ENCODE measurements at regions not wholly inside any gene's neighbourhood (a gene's known extent, or its start where the extent isn't known, plus 50 kb on each side); places are given as distances from the start of the nearest gene placed in this dataset.

DNA sequence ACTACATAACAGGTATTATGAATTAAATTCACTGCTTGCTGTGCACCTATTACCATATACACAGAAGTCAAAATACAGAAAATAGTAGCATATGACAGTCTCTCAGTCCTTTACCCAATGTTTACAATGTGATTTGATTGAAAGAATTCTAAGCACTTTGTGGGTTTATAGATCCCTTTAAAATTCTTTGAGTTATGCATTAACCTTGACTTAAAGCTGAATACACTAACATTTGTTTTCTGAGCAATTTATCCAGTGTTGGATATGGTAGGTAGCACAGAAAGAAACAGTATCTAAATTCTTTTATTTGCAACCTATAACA is 230.8 kb upstream of the DDI1 start:
- no peak for TF ChIP-seq EZH2 (IDR thresholded peaks at IDR 0.05; ENCODE audit: insufficient read depth, poor library complexity, severe bottlenecking)
- no peak for TF ChIP-seq EZH2phosphoT487 (IDR thresholded peaks at IDR 0.05; ENCODE audit: insufficient read depth, low read depth)
- Histone ChIP-seq H3K27ac (no peak overlapping the region), H3K36me3 (ENCODE audit: low read depth) (no peaks in the 10 kb centered on the region), H3F3A (ENCODE audit: insufficient read depth) (peaks cover 23% of the 10 kb centered on the region), H3K4me1 (ENCODE audit: insufficient read depth) (peaks cover 42% of the 10 kb centered on the region), H3K4me3 (no peak overlapping the region), H4K20me1 (ENCODE audit: insufficient read depth) (no peaks in the 10 kb centered on the region), H3K79me2 (ENCODE audit: insufficient read depth) (no peaks in the 10 kb centered on the region), H3K9me2 (ENCODE audit: insufficient read depth) (no peaks in the 10 kb centered on the region), H3K9ac (0 out of 2 replicates have a peak overlapping the region, but pooled peaks have one; percentile 1), H2AFZ (0 out of 2 replicates have a peak overlapping the region, but pooled peaks have one; percentile 4), H3K4me2 (ENCODE audit: unreplicated experiment) (peak overlapping the region; percentile 37), H3K9me3 (ENCODE audit: low read depth) (no peaks in the 10 kb centered on the region), H3K27me3 (replicated peaks; ENCODE audit: insufficient read depth) (no peaks in the 10 kb centered on the region)
- in situ Hi-C loops (cut with MboI): no loop called here
- DNase-seq: no peak

DNA sequence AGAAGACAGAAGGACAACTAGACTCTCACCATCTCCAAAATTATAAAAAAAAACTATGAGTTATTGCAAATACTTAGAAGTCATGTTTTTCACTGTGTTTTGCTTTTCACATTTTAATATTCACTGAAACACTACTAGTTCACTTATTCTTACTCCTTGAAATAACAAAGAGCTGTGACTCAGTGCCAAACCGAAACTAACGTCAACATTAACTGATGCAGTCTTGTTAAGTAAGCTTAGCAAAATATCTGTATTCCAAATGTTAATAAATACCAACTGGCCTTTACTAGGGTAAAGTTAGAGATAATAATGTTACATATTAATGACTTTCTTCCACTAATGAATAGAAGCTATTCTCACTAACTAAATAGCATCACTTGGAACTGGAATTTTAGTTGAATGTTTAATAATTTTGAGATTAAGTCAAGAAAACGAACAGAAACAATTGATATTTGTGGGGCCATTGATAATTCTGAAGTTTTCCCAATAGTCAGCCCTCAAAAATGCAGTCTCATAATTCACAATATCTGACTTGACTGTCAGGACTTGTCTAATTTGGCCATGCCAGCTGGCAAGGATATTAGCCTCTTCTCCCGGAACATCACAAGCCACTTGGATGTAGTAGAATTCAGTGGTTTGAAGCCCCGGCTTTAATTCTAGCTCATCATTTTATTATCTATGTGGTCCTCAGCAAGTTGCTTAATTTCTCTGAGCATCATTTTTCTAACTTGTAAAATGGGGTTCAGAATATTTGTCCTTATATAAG is 230.1 kb upstream of the DDI1 start:
- Histone ChIP-seq H3F3A (ENCODE audit: insufficient read depth) (peaks cover 23% of the 10 kb centered on the region), H3K4me1 (ENCODE audit: insufficient read depth) (peaks cover 35% of the 10 kb centered on the region), H3K27ac (0 out of 2 replicates have a peak overlapping the region, but pooled peaks have one; percentile 0), H3K4me2 (ENCODE audit: unreplicated experiment) (peak overlapping the region; percentile 37), H3K9me2 (ENCODE audit: insufficient read depth) (no peaks in the 10 kb centered on the region), H3K36me3 (ENCODE audit: low read depth) (no peaks in the 10 kb centered on the region), H4K20me1 (ENCODE audit: insufficient read depth) (no peaks in the 10 kb centered on the region), H2AFZ (peak overlapping the region; percentile 4; the same call in 1 of the 2 replicates), H3K9me3 (ENCODE audit: low read depth) (no peaks in the 10 kb centered on the region), H3K4me3 (peak overlapping the region; percentile 34; the same call in 1 of the 2 replicates), H3K9ac (0 out of 2 replicates have a peak overlapping the region, but pooled peaks have one; percentile 1), H3K79me2 (ENCODE audit: insufficient read depth) (no peaks in the 10 kb centered on the region), H3K27me3 (replicated peaks; ENCODE audit: insufficient read depth) (no peaks in the 10 kb centered on the region)
- TF ChIP-seq EZH2 (IDR thresholded peaks at IDR 0.05; ENCODE audit: insufficient read depth, poor library complexity, severe bottlenecking) (no peak), EZH2phosphoT487 (IDR thresholded peaks at IDR 0.05; ENCODE audit: insufficient read depth, low read depth) (no peak)
- WGBS, 2 experiments (ENCODE audit: low coverage in 1 of 2, low lambda C conversion rate in 2 of 2, missing lambda C conversion rate in 2 of 2): 10% methylated on average over 5 of the region's 5 CpGs
- DNase-seq: peak; percentile 83
- in situ Hi-C loops (cut with MboI): no loop called here

- Histone ChIP-seq H3K79me2 (ENCODE audit: insufficient read depth) (no peaks in the 10 kb centered on the region), H3K4me3 (no peak overlapping the region), H3K9ac (no peak overlapping the region), H3K27ac (peak overlapping the region; percentile 20), H3K36me3 (ENCODE audit: low read depth) (no peaks in the 10 kb centered on the region), H3K4me2 (ENCODE audit: unreplicated experiment) (peak overlapping the region; percentile 18), H3K27me3 (replicated peaks; ENCODE audit: insufficient read depth) (no peaks in the 10 kb centered on the region), H4K20me1 (ENCODE audit: insufficient read depth) (no peaks in the 10 kb centered on the region), H3K9me3 (ENCODE audit: low read depth) (no peaks in the 10 kb centered on the region), H3K4me1 (ENCODE audit: insufficient read depth) (peaks cover 36% of the 10 kb centered on the region), H2AFZ (no peak overlapping the region), H3F3A (ENCODE audit: insufficient read depth) (peaks cover 23% of the 10 kb centered on the region), H3K9me2 (ENCODE audit: insufficient read depth) (no peaks in the 10 kb centered on the region)
- peak; percentile 58 for DNase-seq
- in situ Hi-C loops (cut with MboI): no loop called here
- TF ChIP-seq EZH2phosphoT487 (IDR thresholded peaks at IDR 0.05; ENCODE audit: insufficient read depth, low read depth): no peak
- WGBS, 2 experiments (ENCODE audit: low coverage in 1 of 2, low lambda C conversion rate in 2 of 2, missing lambda C conversion rate in 2 of 2): 92 to 95% methylated on average over 1 of the region's 1 CpG
These were observed 228.6 kb upstream of the DDI1 start for GRCh38 chr11:103807806-103808205.

- Histone ChIP-seq H3K27ac (peak overlapping the region; percentile 20), H3K79me2 (ENCODE audit: insufficient read depth) (no peaks in the 10 kb centered on the region), H3K9me2 (ENCODE audit: insufficient read depth) (no peaks in the 10 kb centered on the region), H2AFZ (no peak overlapping the region), H4K20me1 (ENCODE audit: insufficient read depth) (no peaks in the 10 kb centered on the region), H3K27me3 (replicated peaks; ENCODE audit: insufficient read depth) (no peaks in the 10 kb centered on the region), H3K9ac (no peak overlapping the region), H3K9me3 (ENCODE audit: low read depth) (no peaks in the 10 kb centered on the region), H3F3A (ENCODE audit: insufficient read depth) (peaks cover 23% of the 10 kb centered on the region), H3K4me3 (no peak overlapping the region), H3K36me3 (ENCODE audit: low read depth) (no peaks in the 10 kb centered on the region), H3K4me1 (ENCODE audit: insufficient read depth) (peaks cover 38% of the 10 kb centered on the region), H3K4me2 (ENCODE audit: unreplicated experiment) (peak overlapping the region; percentile 13)
- peak; percentile 39 for DNase-seq
- TF ChIP-seq EZH2phosphoT487 (IDR thresholded peaks at IDR 0.05; ENCODE audit: insufficient read depth, low read depth) (no peak), EZH2 (IDR thresholded peaks at IDR 0.05; ENCODE audit: insufficient read depth, poor library complexity, severe bottlenecking) (no peak)
- WGBS, 2 experiments (ENCODE audit: low coverage in 1 of 2, low lambda C conversion rate in 2 of 2, missing lambda C conversion rate in 2 of 2): 61 to 68% methylated on average over 3 of the region's 3 CpGs
- in situ Hi-C loops (cut with MboI): no loop called here
These were observed 228.2 kb upstream of the DDI1 start for GRCh38 chr11:103808252-103808651.

Measured in GM23248 (cell line).